T-helper 17 cell (primary cell): ENCODE measurements at regions not wholly inside any gene's neighbourhood (a gene's known extent, or its start where the extent isn't known, plus 50 kb on each side); places are given as distances from the start of the nearest gene placed in this dataset.

Experiments
- ATAC-seq: fragments of 150-1000 bp; cut with Tn5 transposase; 2 replicates; pipeline ENCODE4 v1.10.0; 2021; ENCODE audit warnings: mild to moderate bottlenecking, moderate library complexity
- DNase-seq, 3 donors: peaks; one replicate each; pipeline versions ENCODE4 v3.0.0 to v3.0.0-alpha.2; 2020 to 2021
- H3K9me3 ChIP-seq: one replicate; pipeline ENCODE4 v1.7.0; 2013; ENCODE audit warnings: low read length, mild to moderate bottlenecking; ENCODE audit not compliant: control insufficient read depth, poor library complexity, severe bottlenecking
- H3K27ac Mint-ChIP-seq: one replicate; pipeline ENCODE4 v1.8.0; 2022; ENCODE audit warnings: mild to moderate bottlenecking, moderate library complexity, mixed read lengths
- H3K27me3 Mint-ChIP-seq: one replicate; pipeline ENCODE4 v1.8.0; 2022; ENCODE audit warnings: mixed read lengths
- H3K36me3 Mint-ChIP-seq: one replicate; pipeline ENCODE4 v1.8.0; 2022; ENCODE audit warnings: low read depth, mixed read lengths
- H3K4me1 Mint-ChIP-seq: one replicate; pipeline ENCODE4 v1.8.0; 2022; ENCODE audit warnings: mild to moderate bottlenecking, mixed read lengths
- H3K4me3 Mint-ChIP-seq: one replicate; pipeline ENCODE4 v1.8.0; 2022; ENCODE audit warnings: mild to moderate bottlenecking, moderate library complexity, mixed read lengths

GRCh38 chr22:49468487-49469198, 359.0 kb downstream of the BRD1 start:
- no peaks in the 10 kb centered on the region for H3K9me3 ChIP-seq
- Mint-ChIP-seq H3K36me3 (no peaks in the 10 kb centered on the region), H3K4me3 (no peak overlapping the region), H3K4me1 (no peaks in the 10 kb centered on the region), H3K27me3 (no peaks in the 10 kb centered on the region), H3K27ac (no peak overlapping the region)
- ATAC-seq (no peak), DNase-seq (no peak)

GRCh38 chr22:49466878-49467595, 360.6 kb downstream of the BRD1 start:
- H3K27me3 Mint-ChIP-seq = no peaks in the 10 kb centered on the region
- no peaks in the 10 kb centered on the region for H3K36me3 Mint-ChIP-seq
- no peak for DNase-seq
- H3K27ac Mint-ChIP-seq = no peak overlapping the region
- no peaks in the 10 kb centered on the region for H3K9me3 ChIP-seq
- no peaks in the 10 kb centered on the region for H3K4me1 Mint-ChIP-seq
- H3K4me3 Mint-ChIP-seq = no peak overlapping the region
- ATAC-seq = no peak

- H3K4me1 Mint-ChIP-seq = peaks cover 3% of the 10 kb centered on the region
- H3K36me3 Mint-ChIP-seq = no peaks in the 10 kb centered on the region
- no peak for ATAC-seq
- no peak overlapping the region for H3K27ac Mint-ChIP-seq
- H3K27me3 Mint-ChIP-seq = no peaks in the 10 kb centered on the region
- DNase-seq = no peak
- H3K4me3 Mint-ChIP-seq = no peak overlapping the region
- no peaks in the 10 kb centered on the region for H3K9me3 ChIP-seq
Observed at GRCh38 chr22:49464037-49464436, 363.6 kb downstream of the BRD1 start.

GRCh38 chr22:49462795-49463194, 364.9 kb downstream of the BRD1 start:
- ATAC-seq (no peak), DNase-seq (no peak)
- no peaks in the 10 kb centered on the region for H3K27me3 Mint-ChIP-seq
- H3K4me3 Mint-ChIP-seq = no peak overlapping the region
- no peaks in the 10 kb centered on the region for H3K9me3 ChIP-seq
- peaks cover 3% of the 10 kb centered on the region for H3K4me1 Mint-ChIP-seq
- H3K36me3 Mint-ChIP-seq = no peaks in the 10 kb centered on the region
- H3K27ac Mint-ChIP-seq = no peak overlapping the region

GRCh38 chr22:49462291-49462690, 365.4 kb downstream of the BRD1 start:
- Mint-ChIP-seq H3K4me3 (no peak overlapping the region), H3K36me3 (no peaks in the 10 kb centered on the region), H3K27ac (no peak overlapping the region), H3K27me3 (no peaks in the 10 kb centered on the region), H3K4me1 (peaks cover 3% of the 10 kb centered on the region)
- DNase-seq (no peak), ATAC-seq (no peak)
- H3K9me3 ChIP-seq = no peaks in the 10 kb centered on the region

- ATAC-seq (no peak), DNase-seq (no peak)
- no peak overlapping the region for H3K27ac Mint-ChIP-seq
- no peak overlapping the region for H3K4me3 Mint-ChIP-seq
- no peaks in the 10 kb centered on the region for H3K27me3 Mint-ChIP-seq
- peaks cover 5% of the 10 kb centered on the region for H3K4me1 Mint-ChIP-seq
- H3K9me3 ChIP-seq = no peaks in the 10 kb centered on the region
- no peaks in the 10 kb centered on the region for H3K36me3 Mint-ChIP-seq
Observed at GRCh38 chr22:49461674-49462073, 366.0 kb downstream of the BRD1 start.

- H3K9me3 ChIP-seq = no peaks in the 10 kb centered on the region
- no peaks in the 10 kb centered on the region for H3K27me3 Mint-ChIP-seq
- no peak for DNase-seq
- no peaks in the 10 kb centered on the region for H3K36me3 Mint-ChIP-seq
- no peak for ATAC-seq
- peaks cover 5% of the 10 kb centered on the region for H3K4me1 Mint-ChIP-seq
- no peak overlapping the region for H3K4me3 Mint-ChIP-seq
- H3K27ac Mint-ChIP-seq = no peak overlapping the region
Observed at GRCh38 chr22:49460592-49461281, 366.9 kb downstream of the BRD1 start.

- H3K9me3 ChIP-seq = no peaks in the 10 kb centered on the region
- ATAC-seq = no peak
- Mint-ChIP-seq H3K36me3 (no peaks in the 10 kb centered on the region), H3K27me3 (no peaks in the 10 kb centered on the region), H3K27ac (no peak overlapping the region), H3K4me1 (peaks cover 5% of the 10 kb centered on the region), H3K4me3 (no peak overlapping the region)
- DNase-seq = no peak
Observed at GRCh38 chr22:49460091-49460490, 367.6 kb downstream of the BRD1 start.

- no peak overlapping the region for H3K4me3 Mint-ChIP-seq
- ATAC-seq = no peak
- H3K36me3 Mint-ChIP-seq = no peaks in the 10 kb centered on the region
- DNase-seq = no peak
- peaks cover 5% of the 10 kb centered on the region for H3K4me1 Mint-ChIP-seq
- no peak overlapping the region for H3K27ac Mint-ChIP-seq
- no peaks in the 10 kb centered on the region for H3K9me3 ChIP-seq
- H3K27me3 Mint-ChIP-seq = no peaks in the 10 kb centered on the region
Observed at GRCh38 chr22:49458708-49459099, 369.0 kb downstream of the BRD1 start.

- no peaks in the 10 kb centered on the region for H3K36me3 Mint-ChIP-seq
- H3K4me3 Mint-ChIP-seq = no peak overlapping the region
- DNase-seq (no peak), ATAC-seq (no peak)
- peaks cover 5% of the 10 kb centered on the region for H3K4me1 Mint-ChIP-seq
- no peaks in the 10 kb centered on the region for H3K27me3 Mint-ChIP-seq
- no peak overlapping the region for H3K27ac Mint-ChIP-seq
- no peaks in the 10 kb centered on the region for H3K9me3 ChIP-seq
Observed at GRCh38 chr22:49457946-49458707, 369.5 kb downstream of the BRD1 start.

GRCh38 chr22:49457146-49457545, 370.5 kb downstream of the BRD1 start:
- H3K36me3 Mint-ChIP-seq = no peaks in the 10 kb centered on the region
- no peaks in the 10 kb centered on the region for H3K27me3 Mint-ChIP-seq
- no peak overlapping the region for H3K4me3 Mint-ChIP-seq
- no peaks in the 10 kb centered on the region for H3K9me3 ChIP-seq
- H3K27ac Mint-ChIP-seq = no peak overlapping the region
- no peak for ATAC-seq
- peaks cover 5% of the 10 kb centered on the region for H3K4me1 Mint-ChIP-seq
- DNase-seq = no peak

GRCh38 chr22:49455595-49455994, 372.1 kb downstream of the BRD1 start:
- Mint-ChIP-seq H3K27me3 (peaks cover 2% of the 10 kb centered on the region), H3K36me3 (no peaks in the 10 kb centered on the region), H3K4me1 (peaks cover 5% of the 10 kb centered on the region), H3K4me3 (no peak overlapping the region), H3K27ac (no peak overlapping the region)
- no peaks in the 10 kb centered on the region for H3K9me3 ChIP-seq
- DNase-seq (no peak), ATAC-seq (no peak)

- H3K9me3 ChIP-seq = no peaks in the 10 kb centered on the region
- ATAC-seq (no peak), DNase-seq (no peak)
- H3K27ac Mint-ChIP-seq = no peak overlapping the region
- no peak overlapping the region for H3K4me3 Mint-ChIP-seq
- H3K4me1 Mint-ChIP-seq = peaks cover 5% of the 10 kb centered on the region
- H3K36me3 Mint-ChIP-seq = no peaks in the 10 kb centered on the region
- peaks cover 7% of the 10 kb centered on the region for H3K27me3 Mint-ChIP-seq
Observed at GRCh38 chr22:49454726-49455125, 372.9 kb downstream of the BRD1 start.
